ENCODE measurements at regions not wholly inside any gene's neighbourhood (a gene's known extent, or its start where the extent isn't known, plus 50 kb on each side); places are given as distances from the start of the nearest gene placed in this dataset.

GRCh38 chr4:53682196-53682595, 90.9 kb upstream of the LNX1 start:
- H3K4me1 ChIP-seq (ENCODE audit: control extremely low read depth in 1 of 4, control insufficient read depth in 4 of 4, insufficient read depth in 4 of 4, low read length in 3 of 4) = peaks cover 0 to 10% (median 2%) of the 10 kb centered on the region in 4 experiments
- DNase-seq = no peak
- H3K27me3 ChIP-seq (replicated peaks in 2 of 5; ENCODE audit: control insufficient read depth in 4 of 5, insufficient read depth in 5 of 5, low read length in 4 of 5) = no peaks in the 10 kb centered on the region
- no peak overlapping the region for H3K4me3 ChIP-seq (ENCODE audit: control insufficient read depth in 1 of 7, extremely low read depth in 1 of 7, insufficient read depth in 4 of 7, low read depth in 2 of 7, low read length in 6 of 7)
- no peak overlapping the region for H3K27ac ChIP-seq (ENCODE audit: insufficient read depth in 1 of 2, low read depth in 1 of 2, low read length in 2 of 2, poor library complexity in 1 of 2, severe bottlenecking in 2 of 2)
- no peaks in the 10 kb centered on the region for H3K36me3 ChIP-seq (ENCODE audit: control insufficient read depth in 4 of 4, insufficient read depth in 4 of 4, low read length in 3 of 4)
- POLR2A ChIA-PET = no interaction called here
- CTCF ChIA-PET = interaction anchor here (0.8 kb wide), 1 partner anchor 9 kb away, joined by 3 read pairs; no protein-coding TSS in a partner anchor
- WGBS (ENCODE audit: insufficient coverage) = no CpG with 5 or more reads among the region's 1 CpG
- peaks cover 0 to 3% (median 0%) of the 10 kb centered on the region in 5 experiments for H3K9me3 ChIP-seq (ENCODE audit: control extremely low read depth in 1 of 5, control insufficient read depth in 4 of 5, insufficient read depth in 2 of 5, low read depth in 1 of 5, low read length in 4 of 5)

DNA sequence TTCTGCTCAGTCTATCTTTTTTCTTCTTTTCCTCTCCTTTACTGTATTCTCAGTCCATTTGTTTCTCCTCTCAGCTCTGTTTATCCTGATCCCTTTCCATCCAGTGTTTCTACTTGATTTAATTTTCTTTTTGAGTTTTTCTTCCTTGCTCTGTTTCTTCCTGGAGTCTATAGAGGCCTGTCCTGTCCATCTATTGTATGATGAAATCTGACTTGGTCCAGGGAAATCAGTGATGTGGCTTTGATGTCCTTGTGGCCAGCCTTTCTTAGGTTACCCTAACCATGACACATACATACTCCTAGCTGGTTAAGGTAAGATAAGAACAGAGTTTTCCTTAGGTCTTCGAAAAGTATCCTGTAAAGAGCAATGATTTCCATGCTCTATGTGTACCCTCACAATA, 89.3 kb upstream of the LNX1 start:
- no CpG with 5 or more reads among the region's 1 CpG for WGBS (ENCODE audit: insufficient coverage)
- no peak overlapping the region for H3K4me3 ChIP-seq (ENCODE audit: control insufficient read depth in 1 of 7, extremely low read depth in 1 of 7, insufficient read depth in 4 of 7, low read depth in 2 of 7, low read length in 6 of 7)
- CTCF ChIA-PET = no interaction called here

DNA sequence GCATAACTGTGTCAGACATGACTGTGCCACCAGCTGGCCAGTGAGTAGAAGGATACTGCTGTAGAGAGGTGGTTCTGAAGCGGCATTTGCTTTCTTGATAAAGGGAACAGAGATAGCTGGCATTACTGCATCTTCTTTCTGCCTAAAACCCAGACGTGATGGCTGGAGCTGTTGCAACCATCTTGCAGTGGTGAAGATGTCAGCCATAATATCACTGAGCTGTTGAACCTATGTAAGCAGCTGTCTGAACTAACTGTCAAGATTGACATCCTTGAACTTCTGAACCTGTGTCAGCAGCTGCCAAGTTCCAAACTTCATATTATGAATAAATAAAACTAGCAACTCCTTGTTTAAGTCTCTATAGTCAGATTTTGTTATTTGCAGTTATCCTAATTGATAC, 88.9 kb upstream of the LNX1 start:
- CTCF ChIA-PET = no interaction called here
- H3K27ac ChIP-seq (ENCODE audit: insufficient read depth in 1 of 2, low read depth in 1 of 2, low read length in 2 of 2, poor library complexity in 1 of 2, severe bottlenecking in 2 of 2) = no peak overlapping the region
- H3K9me3 ChIP-seq (ENCODE audit: control extremely low read depth in 1 of 5, control insufficient read depth in 4 of 5, insufficient read depth in 2 of 5, low read depth in 1 of 5, low read length in 4 of 5) = peaks cover 0 to 3% (median 0%) of the 10 kb centered on the region in 5 experiments
- 100% methylated on average over 2 of the region's 2 CpGs for WGBS (ENCODE audit: insufficient coverage)
- no peak for DNase-seq
- POLR2A ChIA-PET = no interaction called here
- no peak overlapping the region for H3K4me3 ChIP-seq (ENCODE audit: control insufficient read depth in 1 of 7, extremely low read depth in 1 of 7, insufficient read depth in 4 of 7, low read depth in 2 of 7, low read length in 6 of 7)
- peaks cover 4 to 21% (median 13%) of the 10 kb centered on the region in 4 experiments for H3K4me1 ChIP-seq (ENCODE audit: control extremely low read depth in 1 of 4, control insufficient read depth in 4 of 4, insufficient read depth in 4 of 4, low read length in 3 of 4)
- H3K27me3 ChIP-seq (replicated peaks in 2 of 5; ENCODE audit: control insufficient read depth in 4 of 5, insufficient read depth in 5 of 5, low read length in 4 of 5) = no peaks in the 10 kb centered on the region
- no peaks in the 10 kb centered on the region for H3K36me3 ChIP-seq (ENCODE audit: control insufficient read depth in 4 of 4, insufficient read depth in 4 of 4, low read length in 3 of 4)

More for the DNA sequence above, 89.3 kb upstream of the LNX1 start:
- Histone ChIP-seq H3K27ac (ENCODE audit: insufficient read depth in 1 of 2, low read depth in 1 of 2, low read length in 2 of 2, poor library complexity in 1 of 2, severe bottlenecking in 2 of 2) (no peak overlapping the region), H3K9me3 (ENCODE audit: control extremely low read depth in 1 of 5, control insufficient read depth in 4 of 5, insufficient read depth in 2 of 5, low read depth in 1 of 5, low read length in 4 of 5) (peaks cover 0 to 3% (median 0%) of the 10 kb centered on the region in 5 experiments), H3K4me1 (ENCODE audit: control extremely low read depth in 1 of 4, control insufficient read depth in 4 of 4, insufficient read depth in 4 of 4, low read length in 3 of 4) (peaks cover 4 to 21% (median 13%) of the 10 kb centered on the region in 4 experiments), H3K27me3 (replicated peaks in 2 of 5; ENCODE audit: control insufficient read depth in 4 of 5, insufficient read depth in 5 of 5, low read length in 4 of 5) (no peaks in the 10 kb centered on the region), H3K36me3 (ENCODE audit: control insufficient read depth in 4 of 4, insufficient read depth in 4 of 4, low read length in 3 of 4) (no peaks in the 10 kb centered on the region)
- POLR2A ChIA-PET = no interaction called here
- no peak for DNase-seq

- peaks cover 0 to 3% (median 0%) of the 10 kb centered on the region in 5 experiments for H3K9me3 ChIP-seq (ENCODE audit: control extremely low read depth in 1 of 5, control insufficient read depth in 4 of 5, insufficient read depth in 2 of 5, low read depth in 1 of 5, low read length in 4 of 5)
- DNase-seq = peak; percentile 45 to 82 (median 81)
- CTCF ChIA-PET = no interaction called here
- H3K4me3 ChIP-seq (ENCODE audit: control insufficient read depth in 1 of 7, extremely low read depth in 1 of 7, insufficient read depth in 4 of 7, low read depth in 2 of 7, low read length in 6 of 7) = peak overlapping the region in 2 of 7 experiments; percentile 13 to 19
- H3K4me1 ChIP-seq (ENCODE audit: control extremely low read depth in 1 of 4, control insufficient read depth in 4 of 4, insufficient read depth in 4 of 4, low read length in 3 of 4) = peaks cover 4 to 23% (median 13%) of the 10 kb centered on the region in 4 experiments
- WGBS (ENCODE audit: insufficient coverage) = 0% methylated on average over 1 of the region's 1 CpG
- H3K27ac ChIP-seq (ENCODE audit: insufficient read depth in 1 of 2, low read depth in 1 of 2, low read length in 2 of 2, poor library complexity in 1 of 2, severe bottlenecking in 2 of 2) = no peak overlapping the region
- POLR2A ChIA-PET = no interaction called here
- H3K36me3 ChIP-seq (ENCODE audit: control insufficient read depth in 4 of 4, insufficient read depth in 4 of 4, low read length in 3 of 4) = no peaks in the 10 kb centered on the region
- H3K27me3 ChIP-seq (replicated peaks in 2 of 5; ENCODE audit: control insufficient read depth in 4 of 5, insufficient read depth in 5 of 5, low read length in 4 of 5) = no peaks in the 10 kb centered on the region
Observed at GRCh38 chr4:53676402-53676871, 85.2 kb upstream of the LNX1 start.

GRCh38 chr4:53674903-53675302, 83.6 kb upstream of the LNX1 start:
- H3K27me3 ChIP-seq (replicated peaks in 2 of 5; ENCODE audit: control insufficient read depth in 4 of 5, insufficient read depth in 5 of 5, low read length in 4 of 5) = no peaks in the 10 kb centered on the region
- peaks cover 4 to 23% (median 13%) of the 10 kb centered on the region in 4 experiments for H3K4me1 ChIP-seq (ENCODE audit: control extremely low read depth in 1 of 4, control insufficient read depth in 4 of 4, insufficient read depth in 4 of 4, low read length in 3 of 4)
- CTCF ChIA-PET = no interaction called here
- H3K9me3 ChIP-seq (ENCODE audit: control extremely low read depth in 1 of 5, control insufficient read depth in 4 of 5, insufficient read depth in 2 of 5, low read depth in 1 of 5, low read length in 4 of 5) = peaks cover 0 to 3% (median 0%) of the 10 kb centered on the region in 5 experiments
- no peaks in the 10 kb centered on the region for H3K36me3 ChIP-seq (ENCODE audit: control insufficient read depth in 4 of 4, insufficient read depth in 4 of 4, low read length in 3 of 4)
- DNase-seq = no peak
- no peak overlapping the region for H3K27ac ChIP-seq (ENCODE audit: insufficient read depth in 1 of 2, low read depth in 1 of 2, low read length in 2 of 2, poor library complexity in 1 of 2, severe bottlenecking in 2 of 2)
- WGBS (ENCODE audit: insufficient coverage) = 93% methylated on average over 3 of the region's 5 CpGs
- H3K4me3 ChIP-seq (ENCODE audit: control insufficient read depth in 1 of 7, extremely low read depth in 1 of 7, insufficient read depth in 4 of 7, low read depth in 2 of 7, low read length in 6 of 7) = no peak overlapping the region
- POLR2A ChIA-PET = no interaction called here

DNA sequence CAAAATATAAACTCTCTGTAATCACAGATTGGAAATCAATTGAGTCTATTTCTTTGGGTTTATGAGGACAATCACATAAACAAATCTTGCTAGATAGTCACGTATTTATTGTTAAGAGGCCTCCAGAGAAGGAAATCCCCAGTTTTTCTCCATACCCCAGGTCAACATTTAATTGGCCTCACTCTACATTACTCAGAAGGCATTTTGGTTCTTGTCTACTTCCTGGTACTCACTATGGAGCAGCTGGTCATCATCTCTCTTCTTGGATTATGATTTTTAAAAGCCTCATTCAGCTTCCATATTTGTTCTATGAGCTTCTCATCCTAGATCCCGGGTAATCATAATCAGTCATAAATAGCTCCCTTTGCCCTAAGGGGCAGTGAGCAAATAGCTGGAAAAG, 81.6 kb upstream of the LNX1 start:
- Histone ChIP-seq H3K4me1 (ENCODE audit: control extremely low read depth in 1 of 4, control insufficient read depth in 4 of 4, insufficient read depth in 4 of 4, low read length in 3 of 4) (peaks cover 4 to 19% (median 13%) of the 10 kb centered on the region in 4 experiments), H3K36me3 (ENCODE audit: control insufficient read depth in 4 of 4, insufficient read depth in 4 of 4, low read length in 3 of 4) (no peaks in the 10 kb centered on the region), H3K27me3 (replicated peaks in 2 of 5; ENCODE audit: control insufficient read depth in 4 of 5, insufficient read depth in 5 of 5, low read length in 4 of 5) (no peaks in the 10 kb centered on the region), H3K27ac (ENCODE audit: insufficient read depth in 1 of 2, low read depth in 1 of 2, low read length in 2 of 2, poor library complexity in 1 of 2, severe bottlenecking in 2 of 2) (no peak overlapping the region), H3K9me3 (ENCODE audit: control extremely low read depth in 1 of 5, control insufficient read depth in 4 of 5, insufficient read depth in 2 of 5, low read depth in 1 of 5, low read length in 4 of 5) (peaks cover 0 to 3% (median 0%) of the 10 kb centered on the region in 5 experiments), H3K4me3 (ENCODE audit: control insufficient read depth in 1 of 7, extremely low read depth in 1 of 7, insufficient read depth in 4 of 7, low read depth in 2 of 7, low read length in 6 of 7) (no peak overlapping the region)
- DNase-seq = no peak
- ChIA-PET CTCF (interaction anchor here (0.9 to 1.6 kb wide), 3 partner anchors 9 to 49 kb away, joined by 3 to 4 read pairs (median 3); no protein-coding TSS in a partner anchor), POLR2A (no interaction called here)
- 90% methylated on average over 1 of the region's 2 CpGs for WGBS (ENCODE audit: insufficient coverage)

GRCh38 chr4:53671757-53672156, 80.5 kb upstream of the LNX1 start:
- H3K36me3 ChIP-seq (ENCODE audit: control insufficient read depth in 4 of 4, insufficient read depth in 4 of 4, low read length in 3 of 4) = no peaks in the 10 kb centered on the region
- no peak overlapping the region for H3K27ac ChIP-seq (ENCODE audit: insufficient read depth in 1 of 2, low read depth in 1 of 2, low read length in 2 of 2, poor library complexity in 1 of 2, severe bottlenecking in 2 of 2)
- H3K9me3 ChIP-seq (ENCODE audit: control extremely low read depth in 1 of 5, control insufficient read depth in 4 of 5, insufficient read depth in 2 of 5, low read depth in 1 of 5, low read length in 4 of 5) = peaks cover 0 to 5% (median 0%) of the 10 kb centered on the region in 5 experiments
- DNase-seq = no peak
- H3K4me3 ChIP-seq (ENCODE audit: control insufficient read depth in 1 of 7, extremely low read depth in 1 of 7, insufficient read depth in 4 of 7, low read depth in 2 of 7, low read length in 6 of 7) = no peak overlapping the region
- H3K4me1 ChIP-seq (ENCODE audit: control extremely low read depth in 1 of 4, control insufficient read depth in 4 of 4, insufficient read depth in 4 of 4, low read length in 3 of 4) = peaks cover 4 to 13% (median 8%) of the 10 kb centered on the region in 4 experiments
- POLR2A ChIA-PET = no interaction called here
- WGBS (ENCODE audit: insufficient coverage) = 88% methylated on average over 2 of the region's 2 CpGs
- H3K27me3 ChIP-seq (replicated peaks in 2 of 5; ENCODE audit: control insufficient read depth in 4 of 5, insufficient read depth in 5 of 5, low read length in 4 of 5) = no peaks in the 10 kb centered on the region
- CTCF ChIA-PET = interaction anchor here (0.8 to 1.2 kb wide), 2 partner anchors 11 to 17 kb away, joined by 3 to 4 read pairs; no protein-coding TSS in a partner anchor

Measured in common myeloid progenitor, CD34-positive (primary cell).